ENCODE measurements at regions not wholly inside any gene's neighbourhood (a gene's known extent, or its start where the extent isn't known, plus 50 kb on each side); places are given as distances from the start of the nearest gene placed in this dataset.

GRCh38 chrX:43019021-43019420, 241.1 kb upstream of the PPP1R2C start:
- no peak for DNase-seq

- DNase-seq: no peak
These were observed 247.9 kb upstream of the PPP1R2C start for GRCh38 chrX:43025806-43026315.

DNA sequence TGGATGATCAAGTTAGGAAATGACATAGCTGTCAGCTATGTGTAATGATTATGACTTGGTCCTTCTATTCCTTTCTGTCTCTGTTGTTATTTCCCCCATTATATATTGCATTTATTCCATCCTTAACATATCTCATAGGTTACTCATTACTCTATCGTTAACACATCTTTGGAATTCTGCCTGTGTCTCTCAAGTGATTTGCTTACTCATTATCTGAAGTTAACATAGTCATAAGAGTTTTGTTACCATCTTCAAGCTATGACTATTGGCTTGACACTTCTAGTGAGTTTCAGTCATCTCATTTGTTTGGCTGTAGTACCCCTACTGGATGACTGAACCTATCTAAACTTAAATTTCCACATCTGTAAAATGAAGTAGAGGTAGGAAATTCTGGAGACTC, 286.1 kb upstream of the PPP1R2C start:
- no peak for DNase-seq

DNA sequence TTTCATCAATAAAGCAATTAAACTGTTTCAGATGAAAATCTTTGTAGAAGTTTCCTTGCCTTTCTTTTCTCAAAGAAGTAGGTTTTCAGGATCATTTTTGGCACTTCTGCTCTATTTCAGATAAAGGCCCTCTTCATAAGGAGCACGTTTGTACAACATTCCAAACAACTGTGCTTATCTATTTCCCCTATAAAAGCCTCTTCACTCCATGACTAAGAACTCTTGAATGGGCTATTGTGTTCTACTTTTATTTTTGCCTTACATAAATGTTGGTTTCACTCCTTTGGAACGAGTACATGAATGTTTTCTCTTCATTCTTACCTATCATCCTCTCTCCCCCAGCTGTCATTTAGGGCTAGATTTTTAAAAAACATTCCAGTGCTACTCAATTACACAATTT, 288.0 kb upstream of the PPP1R2C start:
- DNase-seq: no peak

- no peak for DNase-seq
These were observed 290.7 kb upstream of the PPP1R2C start for GRCh38 chrX:43068639-43069038.

- no peak for DNase-seq
These were observed 305.1 kb upstream of the PPP1R2C start for GRCh38 chrX:43083016-43083415.

GRCh38 chrX:43087830-43088229, 309.9 kb upstream of the PPP1R2C start:
- no peak for DNase-seq

DNA sequence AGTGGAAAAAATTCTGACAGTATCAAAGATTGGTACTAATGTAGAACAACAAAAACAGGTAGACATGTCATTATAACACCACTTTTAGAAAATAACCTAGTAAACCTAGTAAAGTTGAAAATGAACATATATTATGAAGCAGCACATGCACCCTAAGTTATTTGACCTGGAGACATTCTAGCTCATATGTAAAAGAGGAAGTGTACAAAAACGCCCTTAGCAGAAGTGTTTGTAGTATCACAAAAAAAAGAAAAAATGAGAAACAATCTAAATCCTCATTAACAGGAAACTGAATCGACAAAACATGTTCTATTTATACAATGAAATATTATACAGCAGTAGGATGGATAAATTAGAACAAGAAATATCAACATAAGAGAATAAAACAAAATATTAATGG, 318.9 kb upstream of the PPP1R2C start:
- no peak for DNase-seq

DNA sequence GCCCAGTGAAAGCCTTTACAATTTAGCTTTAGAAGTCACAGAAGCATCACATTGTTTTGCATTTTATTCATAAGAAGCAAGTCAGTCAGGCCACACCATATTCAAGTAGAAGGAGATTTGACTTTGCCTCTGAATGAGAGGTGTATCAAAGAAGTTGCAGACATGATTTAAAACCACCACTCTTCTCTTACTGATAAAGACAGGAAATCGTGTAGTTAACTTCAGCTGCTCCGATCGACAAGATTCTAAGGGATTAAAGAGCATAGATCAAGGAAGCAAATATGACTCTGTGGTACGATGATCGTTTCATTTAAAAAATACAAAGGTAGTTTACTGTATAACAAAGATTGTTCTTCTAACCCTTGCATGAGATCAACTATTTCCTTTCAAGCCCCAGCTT, 328.0 kb upstream of the PPP1R2C start:
- DNase-seq: no peak

DNA sequence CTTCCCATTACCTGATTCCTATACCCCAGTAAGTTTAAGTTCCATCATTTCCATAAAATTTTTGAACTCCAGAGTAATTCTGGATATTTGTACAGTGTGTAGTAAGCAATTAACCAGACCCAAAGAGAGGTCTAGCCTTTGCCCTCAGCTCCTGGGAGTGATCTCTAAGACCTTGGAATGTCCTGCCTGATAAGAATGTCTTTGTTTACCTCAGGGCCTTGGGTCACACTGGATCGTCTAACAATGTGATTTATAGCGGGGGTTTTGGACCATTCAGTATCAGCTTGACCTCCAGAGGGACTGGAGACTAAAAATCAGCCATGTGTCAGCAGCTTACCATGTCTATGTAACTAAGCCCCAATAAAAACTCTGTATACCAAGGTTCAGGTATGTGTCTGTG, 330.9 kb upstream of the PPP1R2C start:
- no peak for DNase-seq

DNA sequence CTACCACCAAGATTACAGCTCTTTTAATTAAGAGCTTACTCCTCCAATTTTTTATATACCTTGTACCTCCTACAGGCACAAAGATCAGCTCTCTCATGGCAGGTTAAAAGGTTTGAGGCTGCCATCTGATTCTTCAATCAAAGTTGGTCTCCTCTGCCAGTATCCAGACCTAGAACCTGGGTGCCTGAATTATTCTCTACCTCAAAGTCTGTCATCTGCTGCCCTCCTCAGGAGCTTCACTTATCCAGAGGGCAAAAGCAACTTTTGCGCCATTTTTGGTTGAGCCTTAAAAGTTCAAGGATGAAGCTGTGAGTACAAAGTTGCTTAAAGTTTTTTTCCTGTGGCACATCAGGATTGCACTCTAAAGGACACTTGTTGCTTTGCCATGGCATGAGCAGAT, 343.7 kb upstream of the PPP1R2C start:
- DNase-seq: no peak

GRCh38 chrX:43139645-43140044, 361.7 kb upstream of the PPP1R2C start:
- DNase-seq: no peak

DNA sequence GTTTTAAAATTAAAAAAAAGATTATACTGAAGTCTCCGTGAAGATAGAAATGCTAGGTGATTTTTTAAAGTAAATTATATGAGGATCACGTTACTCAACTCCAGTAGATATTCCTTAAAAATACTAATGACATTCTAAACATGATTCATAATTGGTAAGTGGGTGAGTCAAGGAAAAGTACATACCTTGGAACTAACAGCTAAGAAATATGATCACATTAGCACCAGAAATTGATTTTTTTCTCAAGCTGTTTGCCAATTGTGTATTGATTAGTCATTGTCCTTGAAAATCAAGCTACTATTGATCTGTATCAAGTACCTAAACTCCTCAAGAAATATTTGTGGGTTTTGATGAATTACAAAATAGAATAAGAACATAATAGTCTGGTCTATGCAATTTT, 362.6 kb upstream of the PPP1R2C start:
- DNase-seq: no peak

DNA sequence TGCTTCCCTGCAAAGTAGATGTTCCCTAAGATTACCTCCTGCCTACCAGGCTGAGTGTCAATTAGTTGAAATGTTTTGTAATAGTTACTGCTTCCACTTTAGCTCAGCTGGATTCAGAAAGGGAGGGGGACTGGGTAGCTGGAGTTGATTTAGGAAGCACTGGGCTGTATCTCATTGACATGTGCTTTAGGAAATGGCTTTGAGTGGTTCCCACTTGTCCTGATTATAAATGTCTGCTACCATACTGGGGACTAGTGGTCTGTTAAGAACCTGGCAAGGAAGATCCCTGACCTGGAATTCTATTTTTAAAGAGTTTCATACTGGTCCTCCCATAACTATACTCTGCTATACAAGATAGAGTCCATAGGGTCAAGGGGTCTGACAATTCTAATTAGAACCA, 363.9 kb upstream of the PPP1R2C start:
- DNase-seq: no peak

GRCh38 chrX:43148305-43148704, 370.3 kb upstream of the PPP1R2C start:
- no peak for DNase-seq

GRCh38 chrX:43165343-43165920, 387.5 kb upstream of the PPP1R2C start:
- DNase-seq: peak; percentile 6 to 17

DNA sequence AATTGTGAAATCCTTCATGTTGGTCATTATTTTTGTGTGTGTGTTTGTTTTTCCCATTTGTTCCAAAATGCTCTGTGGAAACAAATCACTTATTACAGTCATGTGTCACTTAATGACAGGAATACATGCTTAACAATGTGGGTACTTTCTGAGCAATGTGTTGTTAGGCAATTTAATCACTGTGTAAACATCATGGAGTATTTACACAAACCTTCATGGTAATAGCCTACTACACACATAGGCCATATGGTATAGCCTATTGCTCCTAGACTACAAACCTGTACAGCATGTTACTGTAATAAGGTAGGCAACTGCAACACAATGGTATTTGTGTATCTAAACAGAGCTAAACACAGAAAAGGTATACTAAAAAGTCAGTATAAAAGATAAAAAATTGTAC, 388.9 kb upstream of the PPP1R2C start:
- no peak for DNase-seq

DNA sequence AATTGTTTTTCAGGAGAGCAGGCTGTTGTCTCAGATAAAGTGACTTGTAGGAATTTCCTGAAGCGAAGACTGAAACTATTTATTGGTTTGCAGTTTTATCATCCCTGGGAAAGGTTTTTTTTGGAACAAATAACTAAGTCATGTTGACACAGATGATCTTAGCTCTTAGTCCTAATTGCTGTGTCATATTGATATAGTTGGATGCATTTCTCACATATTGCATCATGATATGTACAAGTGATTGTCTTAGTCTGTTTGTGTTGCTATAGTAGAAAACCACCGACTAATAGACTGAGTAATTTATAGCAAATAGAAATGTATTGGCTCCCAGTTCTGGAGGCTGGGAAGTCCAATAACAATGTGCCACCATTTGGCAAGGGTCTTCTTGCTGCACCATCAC, 397.5 kb upstream of the PPP1R2C start:
- no peak for DNase-seq

- no peak for DNase-seq
These were observed 398.7 kb upstream of the PPP1R2C start for GRCh38 chrX:43176686-43177085.

DNA sequence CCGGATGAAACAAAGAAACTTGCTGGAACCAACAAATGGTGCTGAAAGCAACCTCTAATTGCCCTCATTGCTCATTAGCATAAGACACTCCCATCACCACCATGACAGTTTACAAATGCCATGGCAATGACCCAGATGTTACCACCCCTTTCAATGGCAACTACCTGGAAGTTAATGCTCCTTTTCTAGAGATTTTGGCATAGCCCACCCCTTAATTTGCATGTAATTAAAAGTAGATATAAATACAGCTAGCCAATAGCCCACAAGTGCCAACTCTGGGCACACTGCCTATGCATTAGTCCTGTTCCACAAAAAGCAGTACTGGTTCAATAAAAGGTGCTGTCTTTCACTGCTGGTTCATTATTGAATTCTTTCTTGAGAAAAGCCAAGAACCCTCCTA, 410.3 kb upstream of the PPP1R2C start:
- DNase-seq: no peak

DNA sequence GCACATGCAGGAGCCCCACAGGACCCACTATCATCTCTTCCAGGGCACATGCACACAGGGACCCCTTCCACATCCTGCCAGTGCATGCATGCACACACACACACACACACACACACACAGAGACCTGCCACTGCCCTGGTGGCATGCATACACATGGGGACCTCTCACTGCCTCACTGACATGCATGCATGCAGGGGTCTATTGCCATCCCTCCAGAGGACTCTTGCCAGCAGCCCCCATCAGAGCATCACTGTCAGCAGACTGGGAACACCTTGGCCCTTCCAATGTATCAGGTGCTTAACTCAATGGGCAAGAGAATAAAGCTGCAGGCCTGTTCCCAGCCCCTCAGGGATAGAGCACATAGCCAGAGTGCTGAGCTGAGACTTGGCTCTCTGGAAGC, 433.6 kb upstream of the PPP1R2C start:
- no peak for DNase-seq

GRCh38 chrX:43218198-43218597, 437.9 kb upstream of the MAOA start:
- DNase-seq: no peak

- DNase-seq: no peak
These were observed 431.6 kb upstream of the MAOA start for GRCh38 chrX:43224496-43224895.

GRCh38 chrX:43225626-43226328, 430.3 kb upstream of the MAOA start:
- no peak for DNase-seq

GRCh38 chrX:43238461-43238945, 417.6 kb upstream of the MAOA start:
- DNase-seq: no peak
